MM.1S (cell line): ENCODE measurements at regions not wholly inside any gene's neighbourhood (a gene's known extent, or its start where the extent isn't known, plus 50 kb on each side); places are given as distances from the start of the nearest gene placed in this dataset.

ENCODE experiments used
- DNase-seq: peaks from one replicate; pipeline ENCODE4 v3.0.0-alpha.2; 2015
- H2AFZ ChIP-seq: fragments of 300-600 bp; sonication (generic); 2 replicates; pipeline ENCODE4 v1.6.0; 2016; ENCODE audit warnings: antibody characterized with exemption, low read length
- H3F3A ChIP-seq: fragments of 300-600 bp; sonication (generic); 2 replicates; pipeline ENCODE4 v1.6.1; 2016; ENCODE audit warnings: mild to moderate bottlenecking, antibody characterized with exemption, low read length, moderate library complexity, mixed read lengths; ENCODE audit not compliant: insufficient read depth
- H3K27ac ChIP-seq: fragments of 300-600 bp; sonication (generic); 2 replicates; pipeline ENCODE4 v1.5.1; 2016; ENCODE audit warnings: mild to moderate bottlenecking, low read length
- H3K27me3 ChIP-seq: fragments of 300-600 bp; sonication (generic); replicated peaks from 2 replicates; pipeline ENCODE4 v1.6.0; 2016; ENCODE audit warnings: low read length; ENCODE audit not compliant: insufficient read depth
- H3K36me3 ChIP-seq: fragments of 300-600 bp; sonication (generic); replicated peaks from 2 replicates; pipeline ENCODE4 v1.6.1; 2016; ENCODE audit warnings: mild to moderate bottlenecking, low read length, mixed read lengths; ENCODE audit not compliant: insufficient read depth
- H3K4me1 ChIP-seq: fragments of 300-600 bp; sonication (generic); 2 replicates; pipeline ENCODE4 v1.6.1; 2016; ENCODE audit warnings: low read length, mixed read lengths
- H3K4me2 ChIP-seq: fragments of 300-600 bp; sonication (generic); 2 replicates; pipeline ENCODE4 v1.6.0; 2016; ENCODE audit warnings: low read depth, low read length
- H3K4me3 ChIP-seq: fragments of 300-600 bp; sonication (generic); 2 replicates; pipeline ENCODE4 v1.5.1; 2016; ENCODE audit warnings: low read length, mixed read lengths
- H3K79me2 ChIP-seq: fragments of 300-600 bp; sonication (generic); 2 replicates; pipeline ENCODE4 v1.6.1; 2016; ENCODE audit warnings: mixed run types, low read length, mixed read lengths
- H3K9ac ChIP-seq: fragments of 300-600 bp; sonication (generic); 2 replicates; pipeline ENCODE4 v1.6.1; 2016; ENCODE audit warnings: low read length, mixed read lengths
- H3K9me2 ChIP-seq: fragments of 300-600 bp; sonication (generic); replicated peaks from 2 replicates; pipeline ENCODE4 v1.6.1; 2016; ENCODE audit warnings: mild to moderate bottlenecking, low read length, mixed read lengths; ENCODE audit not compliant: insufficient read depth
- H3K9me3 ChIP-seq: fragments of 300-600 bp; sonication (generic); replicated peaks from 2 replicates; pipeline ENCODE4 v1.6.1; 2016; ENCODE audit warnings: mild to moderate bottlenecking, low read length, mixed read lengths; ENCODE audit not compliant: insufficient read depth
- H4K20me1 ChIP-seq: fragments of 300-600 bp; sonication (generic); 2 replicates; pipeline ENCODE4 v1.6.1; 2016; ENCODE audit warnings: mild to moderate bottlenecking, low read length, moderate library complexity, mixed read lengths; ENCODE audit not compliant: insufficient read depth
- EZH2 ChIP-seq: fragments of 300-600 bp; sonication (generic); optimal IDR thresholded peaks from 2 replicates; pipeline ENCODE3; 2017; ENCODE audit warnings: low read depth, mild to moderate bottlenecking, antibody characterized with exemption, low read length, mixed read lengths
- EZH2phosphoT487 ChIP-seq: fragments of 300-600 bp; sonication (generic); IDR thresholded peaks from 2 replicates; pipeline ENCODE4 v1.6.1; 2018; ENCODE audit warnings: antibody characterized with exemption, low read length
- TF ChIP-seq, protein P1 (sequence below): fragments of 300-600 bp; sonication (generic); IDR thresholded peaks from 2 replicates; pipeline ENCODE4 v1.5.1; 2016; ENCODE audit warnings: antibody characterized with exemption, low read length, mixed read lengths

GRCh38 chr9:73451003-73451402 lies 299.3 kb downstream of the ANXA1 start:
- Histone ChIP-seq H4K20me1 (no peaks in the 10 kb centered on the region), H3F3A (no peaks in the 10 kb centered on the region), H2AFZ (no peak overlapping the region), H3K9ac (no peak overlapping the region), H3K27ac (no peak overlapping the region), H3K36me3 (no peaks in the 10 kb centered on the region), H3K4me3 (no peak overlapping the region), H3K27me3 (no peaks in the 10 kb centered on the region), H3K79me2 (no peaks in the 10 kb centered on the region), H3K9me2 (no peaks in the 10 kb centered on the region), H3K4me2 (no peak overlapping the region), H3K9me3 (no peaks in the 10 kb centered on the region), H3K4me1 (no peaks in the 10 kb centered on the region)
- no peak for TF ChIP-seq EZH2
- no peak for TF ChIP-seq EZH2phosphoT487
- TF ChIP-seq, protein P1, sequence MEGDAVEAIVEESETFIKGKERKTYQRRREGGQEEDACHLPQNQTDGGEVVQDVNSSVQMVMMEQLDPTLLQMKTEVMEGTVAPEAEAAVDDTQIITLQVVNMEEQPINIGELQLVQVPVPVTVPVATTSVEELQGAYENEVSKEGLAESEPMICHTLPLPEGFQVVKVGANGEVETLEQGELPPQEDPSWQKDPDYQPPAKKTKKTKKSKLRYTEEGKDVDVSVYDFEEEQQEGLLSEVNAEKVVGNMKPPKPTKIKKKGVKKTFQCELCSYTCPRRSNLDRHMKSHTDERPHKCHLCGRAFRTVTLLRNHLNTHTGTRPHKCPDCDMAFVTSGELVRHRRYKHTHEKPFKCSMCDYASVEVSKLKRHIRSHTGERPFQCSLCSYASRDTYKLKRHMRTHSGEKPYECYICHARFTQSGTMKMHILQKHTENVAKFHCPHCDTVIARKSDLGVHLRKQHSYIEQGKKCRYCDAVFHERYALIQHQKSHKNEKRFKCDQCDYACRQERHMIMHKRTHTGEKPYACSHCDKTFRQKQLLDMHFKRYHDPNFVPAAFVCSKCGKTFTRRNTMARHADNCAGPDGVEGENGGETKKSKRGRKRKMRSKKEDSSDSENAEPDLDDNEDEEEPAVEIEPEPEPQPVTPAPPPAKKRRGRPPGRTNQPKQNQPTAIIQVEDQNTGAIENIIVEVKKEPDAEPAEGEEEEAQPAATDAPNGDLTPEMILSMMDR: no peak
- no peak for DNase-seq

GRCh38 chr9:73459817-73460216 lies 308.2 kb downstream of the ANXA1 start:
- no peak for TF ChIP-seq EZH2
- TF ChIP-seq EZH2phosphoT487: no peak
- TF ChIP-seq, protein P1: no peak
- no peak overlapping the region for H3K27ac ChIP-seq
- no peaks in the 10 kb centered on the region for H3K36me3 ChIP-seq
- H2AFZ ChIP-seq: no peak overlapping the region
- no peak overlapping the region for H3K9ac ChIP-seq
- DNase-seq: no peak
- no peaks in the 10 kb centered on the region for H3K4me1 ChIP-seq
- H3K9me2 ChIP-seq: no peaks in the 10 kb centered on the region
- no peaks in the 10 kb centered on the region for H3K79me2 ChIP-seq
- no peaks in the 10 kb centered on the region for H3K9me3 ChIP-seq
- H3K4me3 ChIP-seq: no peak overlapping the region
- no peaks in the 10 kb centered on the region for H3F3A ChIP-seq
- no peaks in the 10 kb centered on the region for H3K27me3 ChIP-seq
- H4K20me1 ChIP-seq: no peaks in the 10 kb centered on the region
- H3K4me2 ChIP-seq: no peak overlapping the region

DNA sequence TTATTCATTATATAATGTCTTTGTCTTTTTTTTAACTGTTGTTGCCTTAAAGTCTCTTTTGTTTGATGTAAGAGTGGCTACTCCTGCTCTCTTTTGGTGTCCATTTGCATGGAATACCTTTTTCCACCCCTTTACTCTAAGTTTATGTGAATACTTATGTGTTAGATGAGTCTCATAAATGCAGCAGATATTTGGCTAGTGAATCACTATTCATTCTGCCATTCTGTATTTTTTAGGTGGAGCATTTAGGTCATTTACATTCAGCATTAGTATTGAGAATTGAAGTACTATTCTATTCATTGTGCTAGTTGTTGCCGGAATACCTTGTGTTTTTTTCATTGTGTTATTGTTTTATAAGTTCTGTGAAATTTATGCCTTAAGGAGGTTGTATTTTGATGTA lies 317.1 kb downstream of the ANXA1 start:
- no peaks in the 10 kb centered on the region for H3K9me2 ChIP-seq
- H3K9me3 ChIP-seq: no peaks in the 10 kb centered on the region
- H3K27me3 ChIP-seq: no peaks in the 10 kb centered on the region
- no peak for DNase-seq
- no peak overlapping the region for H3K4me2 ChIP-seq
- H3K9ac ChIP-seq: no peak overlapping the region
- no peak overlapping the region for H3K27ac ChIP-seq
- H3K79me2 ChIP-seq: no peaks in the 10 kb centered on the region
- no peak overlapping the region for H3K4me3 ChIP-seq
- H2AFZ ChIP-seq: no peak overlapping the region
- H3K36me3 ChIP-seq: no peaks in the 10 kb centered on the region
- H4K20me1 ChIP-seq: no peaks in the 10 kb centered on the region
- TF ChIP-seq EZH2phosphoT487 (no peak), EZH2 (no peak)
- TF ChIP-seq, protein P1: no peak
- no peaks in the 10 kb centered on the region for H3F3A ChIP-seq
- H3K4me1 ChIP-seq: peaks cover 9% of the 10 kb centered on the region; the same call in 1 of the 2 replicates
